Liver (tissue), 8 donors: ENCODE measurements at regions not wholly inside any gene's neighbourhood (a gene's known extent, or its start where the extent isn't known, plus 50 kb on each side); places are given as distances from the start of the nearest gene placed in this dataset.
A peak's percentile ranks its signal among the peaks of the same experiment; 100 is the strongest.

ENCODE experiments used
- DNase-seq: peaks from one replicate; pipeline ENCODE4 v3.0.0-alpha.2; 2017; ENCODE audit warnings: low spot score
- H3K27ac ChIP-seq, 2 donors: one replicate each; pipeline ENCODE4 v1.7.0; 2013; ENCODE audit warnings: inconsistent platforms in 2 of 2, low read length in 2 of 2, control low read depth in 1 of 2, low read depth in 1 of 2, mild to moderate bottlenecking in 1 of 2
- H3K27me3 ChIP-seq, 4 donors: one replicate each; pipeline versions ENCODE4 v1.6.1 to v1.7.0; 2013; ENCODE audit warnings: low read length in 3 of 4, inconsistent platforms in 1 of 4, mild to moderate bottlenecking in 1 of 4, moderate library complexity in 1 of 4; ENCODE audit not compliant: control insufficient read depth in 4 of 4, insufficient read depth in 4 of 4
- H3K36me3 ChIP-seq, 4 donors: one replicate each; pipeline versions ENCODE4 v1.6.1 to v1.7.0; 2013; ENCODE audit warnings: low read length in 3 of 4, mild to moderate bottlenecking in 3 of 4, low read depth in 1 of 4, moderate library complexity in 1 of 4; ENCODE audit not compliant: control insufficient read depth in 4 of 4, insufficient read depth in 3 of 4
- H3K4me1 ChIP-seq, 4 donors: one replicate each; pipeline versions ENCODE4 v1.6.1 to v1.7.0; 2013; ENCODE audit warnings: low read length in 3 of 4, mild to moderate bottlenecking in 3 of 4, moderate library complexity in 1 of 4; ENCODE audit not compliant: control insufficient read depth in 4 of 4, insufficient read depth in 4 of 4
- H3K4me3 ChIP-seq, 3 donors: one replicate each; pipeline versions ENCODE4 v1.6.1 to v1.7.0; 2013; ENCODE audit warnings: low read length in 3 of 3, control low read depth in 1 of 3, low read depth in 1 of 3, mild to moderate bottlenecking in 1 of 3
- H3K9ac ChIP-seq, 2 donors: one replicate each; pipeline ENCODE4 v1.7.0; 2013; ENCODE audit warnings: low read length in 2 of 2, mild to moderate bottlenecking in 2 of 2, moderate library complexity in 2 of 2, control low read depth in 1 of 2, low read depth in 1 of 2
- H3K9me3 ChIP-seq, 4 donors: one replicate each; pipeline versions ENCODE4 v1.6.1 to v1.7.0; 2013; ENCODE audit warnings: low read length in 3 of 4; ENCODE audit not compliant: control insufficient read depth in 4 of 4
- ATF3 ChIP-seq: IDR thresholded peaks from 2 replicates; pipeline ENCODE4 v1.6.1; 2016; ENCODE audit warnings: antibody characterized with exemption
- EGR1 ChIP-seq, 2 donors: IDR thresholded peaks; 2 replicates each; pipeline ENCODE4 v1.6.1; 2016 to 2018; ENCODE audit warnings: antibody characterized with exemption in 2 of 2, low read depth in 2 of 2
- FOXA1 ChIP-seq: IDR thresholded peaks from 2 replicates; pipeline ENCODE4 v1.6.1; 2016; ENCODE audit warnings: antibody characterized with exemption
- FOXA2 ChIP-seq: IDR thresholded peaks from 2 replicates; pipeline ENCODE4 v1.6.1; 2016; ENCODE audit warnings: antibody characterized with exemption
- GABPA ChIP-seq, 2 donors: IDR thresholded peaks in 1 of 2; conservative IDR thresholded peaks in 1 of 2; 2 replicates each; pipeline ENCODE4 v1.6.1; 2016; ENCODE audit warnings: antibody characterized with exemption in 2 of 2, mild to moderate bottlenecking in 1 of 2, moderate library complexity in 1 of 2
- HNF4A ChIP-seq, 2 donors: conservative IDR thresholded peaks; 2 replicates each; pipeline ENCODE4 v1.6.1; 2016; ENCODE audit warnings: antibody characterized with exemption in 2 of 2, mild to moderate bottlenecking in 2 of 2
- JUND ChIP-seq, 2 donors: IDR thresholded peaks; 2 replicates each; pipeline ENCODE4 v1.6.1; 2016; ENCODE audit warnings: antibody characterized with exemption in 2 of 2
- NR2F2 ChIP-seq: IDR thresholded peaks from 2 replicates; pipeline ENCODE4 v1.6.1; 2016; ENCODE audit warnings: antibody characterized with exemption
- RAD21 ChIP-seq, 2 donors: IDR thresholded peaks; 2 replicates each; pipeline ENCODE4 v1.6.1; 2016; ENCODE audit warnings: antibody characterized with exemption in 2 of 2, mild to moderate bottlenecking in 2 of 2
- REST ChIP-seq: IDR thresholded peaks from 2 replicates; pipeline ENCODE4 v1.6.1; 2016; ENCODE audit warnings: antibody characterized with exemption, mild to moderate bottlenecking
- RXRA ChIP-seq, 2 donors: IDR thresholded peaks; 2 replicates each; pipeline ENCODE4 v1.6.1; 2017 to 2018; ENCODE audit warnings: antibody characterized with exemption in 2 of 2, mild to moderate bottlenecking in 1 of 2
- TAF1 ChIP-seq: conservative IDR thresholded peaks from 2 replicates; pipeline ENCODE4 v1.6.1; 2016; ENCODE audit warnings: antibody characterized with exemption, mild to moderate bottlenecking
- YY1 ChIP-seq: IDR thresholded peaks from 2 replicates; pipeline ENCODE4 v1.6.1; 2016; ENCODE audit warnings: antibody characterized with exemption, mild to moderate bottlenecking
- ZBTB33 ChIP-seq: IDR thresholded peaks from 2 replicates; pipeline ENCODE4 v1.6.1; 2016; ENCODE audit warnings: antibody characterized with exemption
- WGBS: extraction: QIAGEN DNeasy Blood & Tissue Kit; methylation state at CpG from one replicate; pipeline ENCODE4 v1.1.7; 2013; 5-methylcytosine and 5-hydroxymethylcytosine counted together
- TF ChIP-seq, protein P1 (sequence below): fragments of 150-350 bp; IDR thresholded peaks from 2 replicates; pipeline ENCODE4 v1.5.1; 2017; ENCODE audit warnings: improper control_type of control experiment, low read depth, low read length; ENCODE audit not compliant: missing input control
- TF ChIP-seq, protein P2 (sequence below): IDR thresholded peaks from 2 replicates; pipeline ENCODE4 v1.6.1; 2016; ENCODE audit warnings: antibody characterized with exemption
- donor health status: healthy.
- donor health status: healthy.
- donor health status: healthy.
- donor health status: healthy.
- donor health status: healthy.

DNA sequence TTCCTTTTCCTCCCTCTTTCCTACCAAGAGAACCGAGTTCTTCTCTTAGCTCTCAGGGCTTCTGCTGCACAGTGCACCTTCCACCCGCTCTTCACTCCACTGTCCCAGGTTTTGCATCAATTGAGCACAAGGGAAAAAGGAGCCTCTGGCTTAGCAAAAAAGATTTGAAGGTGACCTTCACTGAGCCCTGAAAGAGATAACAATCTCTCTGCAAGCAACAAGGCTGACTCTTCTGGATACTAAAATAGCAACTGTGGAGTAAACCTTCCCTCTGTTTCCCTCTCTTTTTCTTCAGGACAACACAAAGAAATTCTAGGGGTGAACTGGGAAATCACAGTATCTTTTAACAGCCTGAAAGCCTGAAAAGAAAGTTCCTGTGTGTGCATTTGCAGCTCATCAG lies 354.7 kb upstream of the PODXL start:
- H3K27ac ChIP-seq, result no peak overlapping the region
- TF ChIP-seq RAD21 (IDR thresholded peaks at IDR 0.05) (no peak), GABPA (IDR thresholded peaks at IDR 0.05 in 1 of 2, conservative IDR thresholded peaks at IDR 0.05 in 1 of 2) (no peak), HNF4A (conservative IDR thresholded peaks at IDR 0.05) (no peak), RXRA (IDR thresholded peaks at IDR 0.05) (no peak), FOXA2 (no peak), EGR1 (IDR thresholded peaks at IDR 0.05; ENCODE audit: low read depth in 2 of 2) (no peak), JUND (IDR thresholded peaks at IDR 0.05) (no peak), ZBTB33 (no peak)
- DNase-seq, result peak; percentile 2
- H3K9ac ChIP-seq, result no peak overlapping the region
- H3K27me3 ChIP-seq, result peaks cover 2 to 15% (median 5%) of the 10 kb centered on the region in 4 donors
- no peaks in the 10 kb centered on the region for H3K36me3 ChIP-seq
- no peaks in the 10 kb centered on the region for H3K4me1 ChIP-seq
- 59% methylated on average over 2 of the region's 2 CpGs for WGBS
- H3K9me3 ChIP-seq, result no peaks in the 10 kb centered on the region
- no peak overlapping the region for H3K4me3 ChIP-seq

DNA sequence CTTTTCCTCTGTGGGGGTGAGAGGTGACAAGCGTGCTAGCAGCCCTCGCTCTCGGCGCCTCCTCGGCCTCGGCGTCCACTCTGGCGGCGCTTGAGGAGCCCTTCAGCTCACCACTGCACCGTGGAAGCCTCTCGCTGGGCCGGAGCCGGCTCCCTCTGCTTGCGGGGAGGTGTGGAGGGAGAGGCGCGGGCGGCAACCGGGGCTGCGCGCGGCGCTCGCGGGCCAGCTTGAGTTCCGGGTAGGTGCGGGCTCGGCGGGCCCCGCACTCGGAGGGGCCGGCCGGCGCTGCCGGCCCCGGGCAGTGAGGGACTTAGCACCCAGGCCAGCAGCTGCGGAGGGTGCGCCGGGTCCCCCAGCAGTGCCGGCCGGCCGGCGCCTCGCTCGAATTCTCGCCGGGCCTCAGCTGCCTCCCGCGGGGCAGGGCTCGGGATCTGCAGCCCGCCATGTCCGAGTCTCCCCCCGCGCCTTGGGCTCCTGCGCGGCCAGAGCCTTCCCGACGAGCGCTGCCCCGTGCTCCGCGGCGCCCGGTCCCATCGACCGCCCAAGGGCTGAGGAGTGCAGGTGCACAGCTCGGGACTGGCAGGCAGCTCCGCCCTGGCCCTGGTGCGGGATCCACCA lies 352.8 kb upstream of the PODXL start:
- peak; percentile 26 for DNase-seq
- Histone ChIP-seq H3K9me3 (no peaks in the 10 kb centered on the region), H3K4me1 (no peaks in the 10 kb centered on the region), H3K36me3 (no peaks in the 10 kb centered on the region), H3K9ac (no peak overlapping the region), H3K4me3 (no peak overlapping the region), H3K27ac (no peak overlapping the region), H3K27me3 (peaks cover 2 to 15% (median 8%) of the 10 kb centered on the region in 4 donors)
- WGBS, result 15% methylated on average over 68 of the region's 68 CpGs
- TF ChIP-seq, protein P1, sequence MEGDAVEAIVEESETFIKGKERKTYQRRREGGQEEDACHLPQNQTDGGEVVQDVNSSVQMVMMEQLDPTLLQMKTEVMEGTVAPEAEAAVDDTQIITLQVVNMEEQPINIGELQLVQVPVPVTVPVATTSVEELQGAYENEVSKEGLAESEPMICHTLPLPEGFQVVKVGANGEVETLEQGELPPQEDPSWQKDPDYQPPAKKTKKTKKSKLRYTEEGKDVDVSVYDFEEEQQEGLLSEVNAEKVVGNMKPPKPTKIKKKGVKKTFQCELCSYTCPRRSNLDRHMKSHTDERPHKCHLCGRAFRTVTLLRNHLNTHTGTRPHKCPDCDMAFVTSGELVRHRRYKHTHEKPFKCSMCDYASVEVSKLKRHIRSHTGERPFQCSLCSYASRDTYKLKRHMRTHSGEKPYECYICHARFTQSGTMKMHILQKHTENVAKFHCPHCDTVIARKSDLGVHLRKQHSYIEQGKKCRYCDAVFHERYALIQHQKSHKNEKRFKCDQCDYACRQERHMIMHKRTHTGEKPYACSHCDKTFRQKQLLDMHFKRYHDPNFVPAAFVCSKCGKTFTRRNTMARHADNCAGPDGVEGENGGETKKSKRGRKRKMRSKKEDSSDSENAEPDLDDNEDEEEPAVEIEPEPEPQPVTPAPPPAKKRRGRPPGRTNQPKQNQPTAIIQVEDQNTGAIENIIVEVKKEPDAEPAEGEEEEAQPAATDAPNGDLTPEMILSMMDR, result no peak
- TF ChIP-seq FOXA2, result no peak
- TF ChIP-seq YY1, result no peak
- TF ChIP-seq REST, result no peak
- no peak for TF ChIP-seq FOXA1
- TF ChIP-seq ATF3, result no peak
- TF ChIP-seq NR2F2, result no peak
- TF ChIP-seq ZBTB33, result no peak
- TF ChIP-seq HNF4A (conservative IDR thresholded peaks at IDR 0.05), result no peak
- no peak for TF ChIP-seq EGR1 (IDR thresholded peaks at IDR 0.05; ENCODE audit: low read depth in 2 of 2)
- TF ChIP-seq, protein P2, sequence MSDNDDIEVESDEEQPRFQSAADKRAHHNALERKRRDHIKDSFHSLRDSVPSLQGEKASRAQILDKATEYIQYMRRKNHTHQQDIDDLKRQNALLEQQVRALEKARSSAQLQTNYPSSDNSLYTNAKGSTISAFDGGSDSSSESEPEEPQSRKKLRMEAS, result no peak
- TF ChIP-seq RXRA (IDR thresholded peaks at IDR 0.05), result no peak
- TF ChIP-seq TAF1, result no peak
- TF ChIP-seq RAD21 (IDR thresholded peaks at IDR 0.05), result no peak
- TF ChIP-seq JUND (IDR thresholded peaks at IDR 0.05), result no peak
